NCI-H2227 treated with DMSO at 0.1 percent for 48 hours (cell line): ENCODE measurements at regions not wholly inside any gene's neighbourhood (a gene's known extent, or its start where the extent isn't known, plus 50 kb on each side); places are given as distances from the start of the nearest gene placed in this dataset.
"Not testable (repeated sequence)": the region's sequence is repeated elsewhere in the genome, so short reads cannot be mapped to it uniquely, and the experiment has no call there.

Experiments
- DNase-seq: peaks from one replicate; lab custom pipeline; 2025; lab: John Stamatoyannopoulos, UW

DNA sequence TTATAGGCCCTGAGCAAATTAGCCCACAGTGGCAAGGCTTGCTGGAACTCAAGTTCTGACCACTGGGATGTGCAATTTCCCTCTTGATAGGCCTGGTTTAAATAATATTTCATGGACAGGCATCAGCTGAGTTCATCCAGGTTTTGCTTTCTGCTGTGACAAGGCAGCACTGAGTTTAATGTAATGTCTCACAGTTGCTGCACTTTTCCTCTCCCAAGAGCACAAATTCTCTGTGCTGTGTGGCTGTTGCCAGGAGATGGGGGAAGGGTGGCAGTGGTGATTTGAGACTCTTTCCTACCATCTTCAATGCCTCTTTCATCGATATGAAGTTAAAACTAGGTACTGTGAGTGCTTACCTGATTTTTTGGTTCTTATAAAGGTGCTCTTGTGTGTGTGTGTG is 272.8 kb upstream of the STXBP6 start:
- DNase-seq, result no peak

DNA sequence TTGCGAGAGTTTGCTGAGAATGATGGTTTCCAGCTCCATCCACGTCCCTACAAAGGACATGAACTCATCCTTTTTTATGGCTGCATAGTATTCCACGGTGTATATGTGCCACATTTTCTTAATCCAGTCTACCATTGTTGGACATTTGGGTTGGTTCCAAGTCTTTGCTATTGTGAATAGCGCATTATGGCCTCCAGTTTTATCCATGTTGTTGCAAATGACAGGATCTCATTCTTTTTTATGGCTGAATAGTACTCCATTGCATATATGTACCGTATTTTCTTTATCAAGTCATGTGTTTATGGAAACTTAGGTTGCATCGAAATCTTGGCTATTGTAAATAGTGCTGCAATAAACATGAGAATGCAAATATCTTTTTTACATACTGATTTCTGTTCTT is 266.1 kb upstream of the STXBP6 start:
- DNase-seq, result not testable (repeated sequence)

DNA sequence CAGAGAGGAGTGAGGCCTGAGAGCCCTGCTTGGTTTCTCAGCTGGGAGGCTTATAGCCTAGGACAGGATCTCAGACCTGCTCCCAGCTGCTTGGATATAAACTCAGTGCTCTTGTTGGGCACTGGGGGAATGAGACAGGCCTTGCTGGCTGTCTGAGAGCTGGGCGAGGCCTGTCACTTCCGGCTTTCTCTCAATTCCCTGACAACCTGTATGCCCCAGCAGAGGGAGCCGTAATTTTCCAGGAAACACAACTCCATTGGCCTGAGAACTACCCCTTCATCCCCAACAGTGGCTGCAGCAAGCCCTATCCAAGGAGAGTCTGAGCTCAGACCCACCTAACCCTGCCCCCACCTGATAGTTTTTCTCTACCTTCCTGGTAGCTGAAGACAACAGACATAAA is 258.3 kb upstream of the STXBP6 start:
- no peak for DNase-seq

DNA sequence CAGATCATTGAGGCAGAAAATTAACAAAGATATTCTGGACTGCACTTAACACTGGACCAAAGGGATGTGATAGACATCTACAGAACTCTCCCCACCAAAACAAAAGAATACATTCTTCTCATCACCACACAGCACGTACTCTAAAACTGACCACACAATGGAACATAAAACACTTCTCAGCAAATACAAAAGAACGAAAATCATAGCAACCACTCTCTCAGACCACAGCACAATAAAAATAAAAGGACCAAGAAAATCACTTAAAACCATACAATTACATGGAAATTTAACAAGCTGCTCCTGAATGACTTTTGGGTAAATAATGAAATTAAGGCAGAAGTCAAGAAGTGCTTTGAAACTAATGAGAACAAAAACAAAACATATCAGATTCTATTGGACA is 254.0 kb upstream of the STXBP6 start:
- no peak for DNase-seq

DNA sequence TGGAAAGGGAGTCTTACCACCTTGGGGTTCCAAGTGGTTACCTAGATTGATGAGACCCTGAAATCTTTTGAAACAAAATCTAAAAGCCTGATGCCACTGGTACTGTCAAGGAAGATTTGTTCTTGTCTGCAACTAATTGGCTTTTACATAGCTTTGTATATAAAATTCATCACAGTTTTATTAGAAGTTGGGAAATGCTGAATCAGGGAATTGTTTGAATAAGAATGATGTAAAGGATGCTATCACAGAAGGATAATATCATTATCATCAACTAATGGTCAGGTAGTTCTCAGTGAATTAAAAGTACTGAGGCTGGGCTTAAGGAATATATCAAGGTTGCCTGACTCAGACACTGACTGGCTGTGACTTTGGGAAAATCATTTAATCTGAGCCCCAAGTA is 248.3 kb upstream of the STXBP6 start:
- DNase-seq, result no peak

DNA sequence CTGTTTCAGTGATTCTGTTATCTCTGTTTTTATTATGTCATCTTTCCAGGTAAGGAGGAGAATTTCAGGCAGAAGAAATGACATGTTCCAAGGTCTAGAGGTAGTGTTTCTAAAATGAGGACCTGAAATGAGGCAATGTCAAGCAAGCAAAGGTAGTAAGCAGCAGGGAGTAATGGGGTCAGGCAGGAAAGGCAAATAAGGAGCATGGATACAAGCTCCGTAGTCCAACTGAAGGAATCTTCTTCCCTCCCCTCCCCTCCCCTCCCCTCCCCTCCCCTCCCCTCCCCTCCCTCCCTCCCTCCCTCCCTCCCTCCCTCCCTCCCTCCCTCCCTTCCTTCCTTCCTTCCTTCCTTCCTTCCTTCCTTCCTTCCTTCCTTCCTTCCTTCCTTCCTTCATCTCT is 240.2 kb upstream of the STXBP6 start:
- DNase-seq, result not testable (repeated sequence)

DNA sequence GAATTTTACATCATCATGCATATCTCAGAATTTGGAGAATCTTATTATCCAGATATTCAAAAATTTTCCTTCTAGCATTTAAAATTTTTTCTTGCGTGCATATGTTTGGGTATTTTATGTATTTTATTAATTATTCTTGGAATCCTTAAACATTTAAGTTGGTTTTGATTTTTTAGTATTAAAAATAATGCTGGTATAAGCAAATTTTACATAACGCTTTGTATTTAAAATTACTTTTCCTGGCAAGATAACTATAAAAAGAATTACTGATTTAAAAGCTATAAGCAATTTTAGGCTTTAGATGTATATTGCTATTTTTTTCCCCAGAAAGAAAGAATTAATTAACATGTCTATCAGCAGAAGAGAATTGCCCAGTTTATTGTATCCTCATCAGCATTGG is 224.6 kb upstream of the STXBP6 start:
- DNase-seq, result no peak

DNA sequence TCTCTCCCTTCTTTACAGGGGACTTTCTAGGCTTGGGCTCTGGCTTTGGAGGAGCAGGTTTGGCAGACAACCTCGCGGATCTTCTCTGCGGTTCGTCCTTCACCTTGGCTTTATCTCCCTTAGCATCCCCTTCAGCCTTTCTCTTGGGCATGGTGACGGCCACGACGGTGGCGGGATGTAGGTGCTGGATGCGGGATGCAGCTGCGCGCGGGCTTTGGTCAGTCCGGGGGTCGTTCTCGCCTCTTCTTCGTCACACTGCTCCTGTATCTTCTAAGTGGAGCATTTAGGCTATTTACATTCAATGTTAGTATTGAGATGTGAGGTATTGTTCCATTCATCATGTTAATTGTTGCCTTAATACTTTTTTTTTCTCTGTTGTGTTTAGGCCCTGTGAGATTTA is 217.2 kb upstream of the STXBP6 start:
- no peak for DNase-seq

DNA sequence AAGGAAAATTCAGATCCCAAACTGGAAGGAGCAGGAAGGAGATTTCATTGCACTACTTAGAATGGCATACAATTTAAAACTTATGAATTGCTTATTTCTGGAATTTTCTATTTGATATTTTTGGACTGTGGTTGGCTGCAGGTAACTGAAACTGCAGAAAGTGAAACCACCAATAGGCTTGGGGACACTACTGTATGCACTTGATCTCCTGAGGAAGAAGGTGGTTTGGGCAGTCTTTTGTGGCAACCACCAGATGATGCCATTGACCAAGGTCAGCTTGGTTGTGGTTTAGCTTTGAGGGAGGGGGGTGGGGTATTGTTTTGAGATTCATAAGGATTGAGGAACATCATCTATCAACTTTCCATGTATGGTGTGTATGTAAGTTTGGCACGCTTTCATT is 209.5 kb upstream of the STXBP6 start:
- DNase-seq, result no peak

DNA sequence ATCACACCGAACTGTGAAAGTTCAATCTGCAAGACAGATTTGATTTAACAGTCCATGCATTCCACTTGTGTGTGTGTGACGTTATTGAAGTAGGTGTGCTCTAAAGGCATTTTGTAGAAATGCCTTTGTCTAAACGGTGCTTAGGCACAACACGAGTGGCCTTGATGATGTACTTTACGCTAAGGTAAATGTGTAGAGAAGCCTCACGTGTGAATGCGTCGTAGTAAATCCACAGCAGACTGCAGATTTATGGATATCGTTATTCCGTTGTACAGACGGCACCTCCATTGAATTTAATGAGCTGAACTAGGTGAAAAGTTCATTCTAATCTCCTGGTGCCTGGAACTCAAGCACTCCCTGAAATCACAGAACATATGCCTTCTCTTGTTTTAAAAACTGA is 202.8 kb upstream of the STXBP6 start:
- DNase-seq, result no peak

DNA sequence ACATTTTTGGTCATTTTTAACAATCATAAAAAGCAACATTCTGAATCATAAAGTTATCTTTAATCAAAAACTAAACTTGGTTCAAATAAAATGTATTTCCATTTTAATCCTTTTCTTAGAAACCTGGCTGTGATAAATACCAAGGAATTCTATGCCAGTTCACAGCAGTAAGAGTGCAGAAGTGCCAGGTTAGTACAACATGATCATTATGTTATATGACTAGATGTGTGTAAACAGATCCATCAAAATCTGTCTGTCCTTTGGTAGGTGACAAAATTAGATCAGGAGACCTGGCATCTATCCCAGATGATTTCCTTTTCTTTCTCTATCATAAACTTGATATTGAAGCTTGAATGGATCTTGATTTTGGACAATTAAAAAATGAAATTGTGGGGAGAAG is 200.6 kb upstream of the STXBP6 start:
- no peak for DNase-seq

DNA sequence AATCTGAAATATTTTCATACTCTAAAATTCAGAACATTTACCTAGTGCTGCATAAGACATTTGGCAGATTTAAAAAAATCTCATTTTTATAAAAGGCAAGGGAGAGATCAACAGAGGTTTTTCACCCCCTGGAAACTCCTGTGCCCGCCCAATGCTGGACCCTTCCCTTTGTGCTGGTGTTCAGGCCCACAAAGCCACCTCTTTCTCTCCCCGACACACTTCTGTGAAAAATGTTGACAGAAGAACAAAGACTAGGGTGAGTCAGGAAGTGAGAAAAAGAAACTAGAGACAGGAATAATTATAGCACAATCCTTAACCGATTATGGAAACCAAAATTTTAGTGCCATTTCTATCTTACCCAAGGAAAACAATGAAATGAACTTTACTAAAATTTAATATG is 197.7 kb upstream of the STXBP6 start:
- DNase-seq, result no peak

DNA sequence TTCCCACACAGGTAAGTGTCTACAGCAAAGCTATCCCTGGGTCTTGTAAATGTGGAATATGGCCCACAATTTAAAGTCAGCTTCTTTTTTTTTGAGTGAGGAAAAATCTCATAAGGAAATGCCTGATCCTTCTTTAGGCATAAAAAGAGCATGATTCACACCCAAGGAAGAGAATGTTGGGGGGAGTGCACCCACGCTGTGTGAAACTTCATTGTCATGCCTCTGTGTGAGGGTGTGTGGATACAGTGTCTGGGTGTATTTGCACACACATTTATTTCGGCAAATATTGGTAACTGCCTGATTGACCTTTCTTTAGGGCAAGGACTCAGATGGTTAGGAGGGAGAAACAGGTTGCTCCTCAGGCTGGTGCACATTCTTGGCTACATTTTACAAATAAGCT is 196.8 kb upstream of the STXBP6 start:
- no peak for DNase-seq

DNA sequence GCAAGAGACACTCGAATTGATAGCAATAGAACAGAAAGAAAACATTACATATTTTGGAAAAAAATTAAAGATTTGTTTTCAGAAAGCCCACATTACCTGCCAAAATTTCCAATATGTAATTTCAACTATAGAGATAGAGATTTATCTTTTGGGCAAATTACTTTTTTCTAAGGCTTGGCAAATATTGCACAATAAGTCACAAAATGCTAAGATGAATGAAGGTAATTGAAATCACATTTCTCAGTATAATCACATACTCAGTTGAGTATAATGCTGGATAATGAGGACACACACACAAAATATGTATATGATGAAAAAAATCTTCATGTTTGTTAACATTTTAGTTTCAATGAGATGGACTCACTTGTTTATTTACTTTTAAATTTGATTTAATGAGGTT is 189.2 kb upstream of the STXBP6 start:
- no peak for DNase-seq

DNA sequence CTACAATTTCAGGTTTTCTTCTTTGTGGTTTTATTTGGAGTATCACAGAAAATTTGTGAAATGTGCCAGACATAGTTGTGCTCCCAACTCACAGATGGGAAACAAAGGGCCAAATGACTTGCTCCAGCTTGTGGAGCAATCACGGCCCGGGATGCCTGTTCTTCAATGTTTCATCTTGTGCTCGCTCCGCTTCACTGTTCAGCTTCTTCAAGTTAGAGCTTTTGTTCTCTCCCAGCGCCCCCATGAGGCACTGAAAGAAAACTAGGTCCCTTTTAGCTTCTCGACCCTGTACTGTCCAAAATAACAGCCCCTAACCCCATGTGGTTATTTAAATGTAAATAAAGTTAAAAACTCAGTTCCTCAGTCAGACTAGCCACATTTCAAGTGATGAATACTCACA is 187.9 kb upstream of the STXBP6 start:
- no peak for DNase-seq

DNA sequence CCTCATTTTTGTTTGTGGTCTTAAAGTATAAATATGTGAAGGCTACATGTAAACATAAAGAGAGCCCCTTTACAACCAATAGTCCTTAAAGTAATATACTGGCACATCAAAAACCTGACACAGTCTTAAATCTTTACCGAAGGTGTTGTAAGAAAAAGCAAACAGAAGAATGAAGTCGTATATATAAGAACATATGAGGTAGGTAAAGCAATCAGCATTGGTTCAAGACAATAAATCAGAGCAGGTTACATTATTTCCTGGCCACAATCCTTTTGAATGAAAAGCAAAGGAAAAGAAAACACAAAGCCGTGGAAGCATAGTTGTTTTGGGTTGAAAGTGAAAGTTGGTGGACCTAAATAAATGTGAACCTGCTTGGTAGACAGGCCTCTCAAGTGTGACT is 183.7 kb upstream of the STXBP6 start:
- DNase-seq, result no peak

DNA sequence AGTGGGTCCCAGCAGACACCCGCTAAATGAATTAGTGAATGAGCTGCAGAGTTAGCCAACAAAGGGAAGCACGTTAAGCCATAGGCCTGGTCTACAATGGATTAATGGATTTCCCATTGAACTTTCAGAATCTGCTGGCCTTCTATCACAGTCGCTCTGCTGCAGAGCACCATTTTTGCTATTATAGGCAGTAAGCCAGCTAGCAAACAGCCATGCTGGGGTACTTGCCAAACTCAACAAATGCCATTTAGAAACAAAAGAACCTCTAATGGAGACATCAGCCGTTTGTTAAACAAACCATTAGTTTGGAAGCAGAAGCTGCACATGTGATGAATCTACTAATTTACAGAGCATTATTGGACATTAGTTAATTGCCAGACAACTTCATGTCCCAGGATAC is 181.1 kb upstream of the STXBP6 start:
- DNase-seq, result no peak

DNA sequence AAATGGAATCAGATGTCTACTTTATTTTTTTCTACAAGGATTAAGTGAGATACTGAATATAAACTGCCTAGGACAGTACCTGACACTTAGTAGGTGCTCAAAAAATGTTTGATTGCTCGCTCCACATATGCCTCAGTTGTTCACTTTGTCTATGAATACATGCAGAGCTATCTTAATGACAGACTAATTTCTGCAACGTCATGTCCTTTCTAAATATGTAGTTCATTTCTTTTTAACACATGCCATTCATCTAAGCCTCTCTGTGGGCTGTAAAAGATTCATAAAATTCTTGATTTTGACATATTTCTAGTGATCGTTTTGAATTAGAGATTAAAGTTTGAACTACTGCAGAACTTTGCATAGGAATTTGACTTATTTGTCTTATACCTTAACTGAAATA is 176.3 kb upstream of the STXBP6 start:
- no peak for DNase-seq

DNA sequence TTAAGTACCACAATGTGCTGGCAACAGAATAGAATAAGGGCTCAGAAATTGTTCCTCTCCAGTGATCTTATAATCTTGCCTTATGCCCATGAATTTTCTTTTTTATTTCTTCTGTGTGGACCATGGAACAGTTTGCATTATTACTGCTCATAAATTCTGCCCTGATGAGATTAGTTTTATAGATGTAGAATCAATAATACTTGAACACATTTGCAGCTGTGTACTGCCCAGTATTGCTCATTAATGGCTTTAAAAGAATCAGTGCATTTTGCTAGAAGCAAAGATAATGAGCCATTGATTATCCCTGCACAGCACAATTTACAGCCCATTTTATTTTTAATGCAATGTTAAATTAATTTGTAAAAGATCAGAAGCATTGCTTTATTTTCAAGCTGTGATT is 172.3 kb upstream of the STXBP6 start:
- DNase-seq, result no peak

DNA sequence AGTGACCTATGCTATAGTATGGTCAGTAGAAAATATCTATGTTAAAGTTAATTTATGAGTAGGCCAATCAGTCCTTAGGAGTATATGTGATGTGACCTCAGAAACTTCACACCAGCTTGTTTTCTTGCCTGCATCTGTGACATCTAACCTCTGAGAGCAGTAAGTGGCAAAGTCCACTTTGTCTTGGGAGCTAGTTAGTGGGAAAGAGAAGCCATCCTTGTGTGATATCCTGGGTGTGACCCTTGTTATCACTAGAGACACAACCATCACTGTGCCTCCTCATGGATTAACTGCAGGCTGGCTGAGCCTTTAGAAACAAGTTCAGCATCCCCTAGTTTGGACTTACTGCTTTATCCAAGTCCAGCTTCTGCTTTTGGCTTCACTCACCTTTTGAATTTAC is 170.6 kb upstream of the STXBP6 start:
- DNase-seq, result no peak

DNA sequence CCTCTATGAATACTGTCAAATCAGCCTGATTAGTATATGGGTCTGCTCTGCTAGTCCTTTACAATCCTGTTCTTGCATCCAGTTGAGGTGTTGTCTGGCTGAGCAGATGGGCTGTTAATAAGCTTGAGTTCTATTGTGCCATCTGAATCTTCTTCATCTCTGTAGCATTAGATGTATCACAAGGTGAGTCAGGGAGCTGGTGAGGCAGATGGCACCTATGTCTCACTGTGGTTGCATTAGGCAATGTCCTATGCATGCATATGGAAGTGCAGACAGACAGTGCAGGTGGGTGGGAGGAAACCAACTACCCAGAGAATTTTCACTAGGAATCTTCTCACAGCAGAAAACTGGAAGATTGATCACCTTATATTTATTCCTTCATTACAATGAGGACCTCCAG is 165.7 kb upstream of the STXBP6 start:
- no peak for DNase-seq

DNA sequence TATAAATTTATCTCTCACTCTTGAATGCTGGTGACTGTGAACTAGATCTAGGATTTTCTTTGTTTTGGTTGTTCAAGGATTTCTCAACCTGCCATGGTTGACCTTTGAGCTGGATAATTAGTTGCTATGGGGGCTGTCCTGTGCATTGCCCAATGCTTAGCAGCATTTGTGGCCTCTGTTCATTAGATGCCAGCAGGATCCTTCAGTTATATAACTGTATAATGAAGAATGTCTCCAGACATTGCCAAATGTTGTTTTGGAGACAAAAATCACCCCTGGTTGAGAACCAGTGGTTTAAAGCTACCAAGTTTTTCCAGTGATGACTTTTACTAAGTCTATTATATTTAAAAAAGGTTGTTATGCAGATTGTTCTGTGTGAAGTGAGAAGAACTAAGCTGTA is 147.9 kb upstream of the STXBP6 start:
- no peak for DNase-seq

DNA sequence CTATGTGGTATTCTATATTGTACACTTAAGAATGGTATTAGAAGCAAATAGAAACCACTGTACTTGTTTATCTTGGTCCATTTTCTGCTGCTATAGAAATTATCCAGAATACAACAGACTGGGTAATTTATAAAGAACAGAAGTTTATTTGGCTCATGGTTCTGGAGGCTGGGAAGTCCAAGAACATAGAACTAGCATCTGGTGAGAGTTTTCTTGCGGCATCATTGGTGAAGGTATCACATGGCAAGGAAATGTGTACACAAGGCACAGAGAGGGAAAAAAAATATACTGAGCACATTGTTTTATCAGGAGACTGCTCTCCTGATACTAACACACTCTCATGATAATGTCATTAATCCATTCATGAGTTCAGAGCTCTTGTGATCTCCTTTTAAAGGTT is 130.3 kb upstream of the STXBP6 start:
- no peak for DNase-seq

DNA sequence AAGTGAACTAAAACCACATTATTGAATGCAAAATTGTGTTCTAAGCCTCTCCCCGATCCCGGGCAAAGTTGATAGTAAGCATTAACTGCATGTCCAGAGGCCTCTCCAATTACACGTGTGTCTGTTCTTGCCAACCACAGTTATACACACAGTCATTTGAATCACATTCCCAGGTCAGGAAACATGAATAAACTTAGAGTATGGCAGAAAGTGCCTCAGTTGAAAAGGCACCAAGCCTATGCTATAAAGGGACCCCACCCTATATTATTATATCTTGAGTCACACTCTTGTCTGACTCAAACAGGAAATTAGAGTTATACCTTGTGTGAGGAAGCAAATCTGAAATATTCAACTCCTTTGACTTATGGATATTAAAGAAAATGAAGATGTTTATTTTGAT is 128.3 kb upstream of the STXBP6 start:
- no peak for DNase-seq
